BJ (cell line): ENCODE measurements at regions not wholly inside any gene's neighbourhood (a gene's known extent, or its start where the extent isn't known, plus 50 kb on each side); places are given as distances from the start of the nearest gene placed in this dataset.

Experiments used
- CTCF ChIA-PET: fragments of 350-600 bp; formaldehyde crosslinking; extraction: SDS; loops from one replicate; lab custom pipeline; 2021; ENCODE audit warnings: antibody characterized with exemption, inconsistent platforms; lab: Yijun Ruan, JAX
- POLR2A ChIA-PET: fragments of 300-600 bp; sonication (Branson Sonifier 250); formaldehyde crosslinking; extraction: SDS; loops from one replicate; lab custom pipeline; 2021; ENCODE audit warnings: antibody characterized with exemption; lab: Charles Lee
- DNase-seq: peaks from one replicate; pipeline ENCODE4 v3.0.0-alpha.2; 2011; ENCODE audit warnings: low read depth
- H3K27me3 ChIP-seq: 2 replicates; pipeline ENCODE4 v1.6.0; 2011; ENCODE audit warnings: low read length; ENCODE audit not compliant: control insufficient read depth, insufficient read depth
- H3K36me3 ChIP-seq: 2 replicates; pipeline ENCODE4 v1.5.1; 2011; ENCODE audit warnings: low read length; ENCODE audit not compliant: control insufficient read depth, insufficient read depth
- H3K4me3 ChIP-seq: 2 replicates; pipeline ENCODE4 v1.5.1; 2011; ENCODE audit warnings: low read depth, mild to moderate bottlenecking, control low read depth, low read length
- TF ChIP-seq, protein P1 (sequence below): IDR thresholded peaks from 2 replicates; pipeline ENCODE4 v1.5.1; 2011; ENCODE audit warnings: low read depth, mild to moderate bottlenecking, control low read depth, inconsistent platforms, low read length, moderate library complexity; ENCODE audit not compliant: insufficient read depth

DNA sequence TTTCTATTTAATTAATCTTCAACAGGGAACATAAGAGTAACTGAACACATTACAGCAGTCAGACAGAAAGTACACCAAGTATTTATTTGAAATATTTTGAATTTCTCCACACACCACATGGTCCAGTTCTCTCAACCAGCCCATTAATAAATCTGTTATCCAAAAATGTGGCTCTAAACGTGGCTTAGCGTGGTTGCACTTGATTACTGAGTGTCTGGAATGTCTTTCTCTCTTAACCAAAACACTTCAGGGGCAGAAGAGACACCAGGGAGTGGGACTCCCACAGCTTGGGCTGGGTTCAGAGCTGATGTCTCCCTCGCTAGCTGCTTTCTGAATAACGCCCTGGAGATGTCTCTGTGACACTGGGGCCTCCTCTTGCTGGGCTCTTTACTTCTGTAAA lies 52.6 kb upstream of the FANCC start:
- ChIA-PET POLR2A (interaction anchor here (0.7 kb wide), 1 partner anchor 29 kb away, joined by 3 read pairs; no protein-coding TSS in a partner anchor), CTCF (interaction anchor here (0.7 kb wide), 1 partner anchor 142 kb away, joined by 3 read pairs; no protein-coding TSS in a partner anchor)
- peaks cover 9% of the 10 kb centered on the region for H3K27me3 ChIP-seq
- no peak overlapping the region for H3K4me3 ChIP-seq
- DNase-seq = peak; percentile 50
- no peaks in the 10 kb centered on the region for H3K36me3 ChIP-seq
- TF ChIP-seq, protein P1, sequence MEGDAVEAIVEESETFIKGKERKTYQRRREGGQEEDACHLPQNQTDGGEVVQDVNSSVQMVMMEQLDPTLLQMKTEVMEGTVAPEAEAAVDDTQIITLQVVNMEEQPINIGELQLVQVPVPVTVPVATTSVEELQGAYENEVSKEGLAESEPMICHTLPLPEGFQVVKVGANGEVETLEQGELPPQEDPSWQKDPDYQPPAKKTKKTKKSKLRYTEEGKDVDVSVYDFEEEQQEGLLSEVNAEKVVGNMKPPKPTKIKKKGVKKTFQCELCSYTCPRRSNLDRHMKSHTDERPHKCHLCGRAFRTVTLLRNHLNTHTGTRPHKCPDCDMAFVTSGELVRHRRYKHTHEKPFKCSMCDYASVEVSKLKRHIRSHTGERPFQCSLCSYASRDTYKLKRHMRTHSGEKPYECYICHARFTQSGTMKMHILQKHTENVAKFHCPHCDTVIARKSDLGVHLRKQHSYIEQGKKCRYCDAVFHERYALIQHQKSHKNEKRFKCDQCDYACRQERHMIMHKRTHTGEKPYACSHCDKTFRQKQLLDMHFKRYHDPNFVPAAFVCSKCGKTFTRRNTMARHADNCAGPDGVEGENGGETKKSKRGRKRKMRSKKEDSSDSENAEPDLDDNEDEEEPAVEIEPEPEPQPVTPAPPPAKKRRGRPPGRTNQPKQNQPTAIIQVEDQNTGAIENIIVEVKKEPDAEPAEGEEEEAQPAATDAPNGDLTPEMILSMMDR = 0 out of 2 replicates have a peak, but pooled peaks have one; percentile 7

DNA sequence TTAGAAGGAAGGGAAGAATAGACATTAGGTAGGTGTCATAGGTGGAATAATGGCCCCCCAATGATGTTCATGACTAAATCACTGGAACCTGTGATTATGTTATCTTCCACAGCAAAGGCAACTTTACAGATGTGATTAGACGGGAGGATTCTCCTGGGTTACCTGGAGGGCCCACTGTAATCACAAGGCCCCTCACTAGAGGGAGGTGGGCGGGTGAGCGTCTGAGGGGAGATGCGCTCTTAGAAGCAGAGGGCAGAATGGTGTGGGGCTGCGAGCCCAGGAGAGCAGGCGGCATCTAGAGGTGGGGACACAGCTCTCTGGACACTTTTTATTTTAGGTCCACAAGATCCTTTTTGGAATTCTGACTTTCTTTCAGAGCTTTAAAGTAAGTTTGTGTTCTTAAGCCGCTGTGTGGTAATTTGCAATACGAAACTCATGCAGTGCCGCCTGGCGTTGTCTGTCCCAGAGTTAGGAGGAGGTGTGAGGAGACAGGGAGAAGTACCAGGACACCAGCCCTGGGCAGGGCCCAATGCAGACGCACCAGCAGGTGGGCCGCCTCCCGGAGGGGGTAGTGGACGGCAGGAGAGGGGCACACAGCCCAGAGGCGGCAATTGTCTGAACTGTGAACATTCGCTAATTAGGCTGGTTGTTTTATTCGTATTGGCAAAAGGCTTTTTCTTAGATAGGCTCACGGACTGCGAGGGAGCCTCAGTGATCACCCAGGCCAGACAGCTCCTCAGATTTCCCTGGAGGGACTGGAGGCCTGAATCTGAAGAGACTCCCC lies 51.1 kb upstream of the FANCC start:
- CTCF ChIA-PET = no interaction called here

More for the DNA sequence above, 51.1 kb upstream of the FANCC start:
- H3K4me3 ChIP-seq = no peak overlapping the region
- TF ChIP-seq, protein P1 = no peak
- no peak for DNase-seq
- H3K36me3 ChIP-seq = no peaks in the 10 kb centered on the region
- POLR2A ChIA-PET = no interaction called here
- peaks cover 11% of the 10 kb centered on the region for H3K27me3 ChIP-seq
